ENCODE measurements at regions not wholly inside any gene's neighbourhood (a gene's known extent, or its start where the extent isn't known, plus 50 kb on each side); places are given as distances from the start of the nearest gene placed in this dataset.

- no peaks in the 10 kb centered on the region for H3K36me3 Mint-ChIP-seq
- no peak for ATAC-seq (ENCODE audit: low read depth)
- H3K27ac Mint-ChIP-seq, result no peak overlapping the region
- H3K4me3 Mint-ChIP-seq, result no peak overlapping the region
- no peaks in the 10 kb centered on the region for H3K9me3 Mint-ChIP-seq
- no peak for DNase-seq (ENCODE audit: low spot score in 2 of 2)
- no peaks in the 10 kb centered on the region for H3K27me3 Mint-ChIP-seq
- peaks cover 13% of the 10 kb centered on the region for H3K4me1 Mint-ChIP-seq
Observed at GRCh38 chr5:56525113-56525512, 290.2 kb upstream of the MAP3K1 start.

GRCh38 chr5:56523790-56524575, 290.9 kb upstream of the ANKRD55 start:
- H3K36me3 Mint-ChIP-seq, result no peaks in the 10 kb centered on the region
- DNase-seq (ENCODE audit: low spot score in 2 of 2) (no peak), ATAC-seq (ENCODE audit: low read depth) (no peak)
- H3K27ac Mint-ChIP-seq, result no peak overlapping the region
- H3K4me1 Mint-ChIP-seq, result peaks cover 16% of the 10 kb centered on the region
- no peak overlapping the region for H3K4me3 Mint-ChIP-seq
- H3K9me3 Mint-ChIP-seq, result no peaks in the 10 kb centered on the region
- H3K27me3 Mint-ChIP-seq, result no peaks in the 10 kb centered on the region

- H3K36me3 Mint-ChIP-seq, result no peaks in the 10 kb centered on the region
- ATAC-seq (ENCODE audit: low read depth), result no peak
- no peaks in the 10 kb centered on the region for H3K27me3 Mint-ChIP-seq
- DNase-seq (ENCODE audit: low spot score in 2 of 2), result no peak
- H3K27ac Mint-ChIP-seq, result no peak overlapping the region
- H3K4me1 Mint-ChIP-seq, result peaks cover 15% of the 10 kb centered on the region
- H3K9me3 Mint-ChIP-seq, result no peaks in the 10 kb centered on the region
- no peak overlapping the region for H3K4me3 Mint-ChIP-seq
Observed at GRCh38 chr5:56522960-56523359, 289.8 kb upstream of the ANKRD55 start.

- no peaks in the 10 kb centered on the region for H3K9me3 Mint-ChIP-seq
- H3K27ac Mint-ChIP-seq, result no peak overlapping the region
- no peaks in the 10 kb centered on the region for H3K36me3 Mint-ChIP-seq
- DNase-seq (ENCODE audit: low spot score in 2 of 2) (no peak), ATAC-seq (ENCODE audit: low read depth) (no peak)
- no peak overlapping the region for H3K4me3 Mint-ChIP-seq
- no peaks in the 10 kb centered on the region for H3K27me3 Mint-ChIP-seq
- peaks cover 21% of the 10 kb centered on the region for H3K4me1 Mint-ChIP-seq
Observed at GRCh38 chr5:56522169-56522568, 289.0 kb upstream of the ANKRD55 start.

GRCh38 chr5:56520986-56521730, 288.0 kb upstream of the ANKRD55 start:
- peaks cover 19% of the 10 kb centered on the region for H3K4me1 Mint-ChIP-seq
- H3K27me3 Mint-ChIP-seq, result no peaks in the 10 kb centered on the region
- DNase-seq (ENCODE audit: low spot score in 2 of 2) (no peak), ATAC-seq (ENCODE audit: low read depth) (no peak)
- no peak overlapping the region for H3K4me3 Mint-ChIP-seq
- H3K27ac Mint-ChIP-seq, result no peak overlapping the region
- no peaks in the 10 kb centered on the region for H3K9me3 Mint-ChIP-seq
- no peaks in the 10 kb centered on the region for H3K36me3 Mint-ChIP-seq

GRCh38 chr5:56518820-56519219, 285.7 kb upstream of the ANKRD55 start:
- H3K27me3 Mint-ChIP-seq, result no peaks in the 10 kb centered on the region
- no peaks in the 10 kb centered on the region for H3K36me3 Mint-ChIP-seq
- H3K9me3 Mint-ChIP-seq, result no peaks in the 10 kb centered on the region
- H3K27ac Mint-ChIP-seq, result no peak overlapping the region
- no peak overlapping the region for H3K4me3 Mint-ChIP-seq
- H3K4me1 Mint-ChIP-seq, result peaks cover 18% of the 10 kb centered on the region
- DNase-seq (ENCODE audit: low spot score in 2 of 2) (no peak), ATAC-seq (ENCODE audit: low read depth) (no peak)

- Mint-ChIP-seq H3K36me3 (no peaks in the 10 kb centered on the region), H3K4me3 (no peak overlapping the region), H3K4me1 (peaks cover 27% of the 10 kb centered on the region), H3K9me3 (no peaks in the 10 kb centered on the region), H3K27ac (peak overlapping the region; percentile 7), H3K27me3 (no peaks in the 10 kb centered on the region)
- ATAC-seq (ENCODE audit: low read depth), result no peak
- no peak for DNase-seq (ENCODE audit: low spot score in 2 of 2)
Observed at GRCh38 chr5:56517011-56517416, 283.9 kb upstream of the ANKRD55 start.

- ATAC-seq (ENCODE audit: low read depth), result no peak
- Mint-ChIP-seq H3K4me1 (peaks cover 29% of the 10 kb centered on the region), H3K4me3 (no peak overlapping the region)
Observed at GRCh38 chr5:56516441-56516840, 283.3 kb upstream of the ANKRD55 start.

GRCh38 chr5:56516035-56516434, 282.9 kb upstream of the ANKRD55 start:
- Mint-ChIP-seq H3K4me1 (peaks cover 30% of the 10 kb centered on the region), H3K27me3 (no peaks in the 10 kb centered on the region), H3K27ac (no peak overlapping the region), H3K9me3 (no peaks in the 10 kb centered on the region), H3K4me3 (no peak overlapping the region), H3K36me3 (no peaks in the 10 kb centered on the region)
- no peak for ATAC-seq (ENCODE audit: low read depth)
- DNase-seq (ENCODE audit: low spot score in 2 of 2), result no peak

More at GRCh38 chr5:56516441-56516840, 283.3 kb upstream of the ANKRD55 start:
- Mint-ChIP-seq H3K36me3 (no peaks in the 10 kb centered on the region), H3K27ac (peak overlapping the region; percentile 7), H3K27me3 (no peaks in the 10 kb centered on the region), H3K9me3 (no peaks in the 10 kb centered on the region)
- no peak for DNase-seq (ENCODE audit: low spot score in 2 of 2)

- Mint-ChIP-seq H3K4me1 (peaks cover 25% of the 10 kb centered on the region), H3K4me3 (no peak overlapping the region), H3K9me3 (no peaks in the 10 kb centered on the region), H3K36me3 (no peaks in the 10 kb centered on the region), H3K27me3 (no peaks in the 10 kb centered on the region), H3K27ac (no peak overlapping the region)
- DNase-seq (ENCODE audit: low spot score in 2 of 2) (no peak), ATAC-seq (ENCODE audit: low read depth) (no peak)
Observed at GRCh38 chr5:56515011-56515410, 281.9 kb upstream of the ANKRD55 start.

- Mint-ChIP-seq H3K4me3 (no peak overlapping the region), H3K27me3 (no peaks in the 10 kb centered on the region), H3K27ac (no peak overlapping the region), H3K36me3 (no peaks in the 10 kb centered on the region), H3K4me1 (peaks cover 22% of the 10 kb centered on the region), H3K9me3 (no peaks in the 10 kb centered on the region)
- ATAC-seq (ENCODE audit: low read depth) (no peak), DNase-seq (ENCODE audit: low spot score in 2 of 2) (no peak)
Observed at GRCh38 chr5:56514245-56514644, 281.1 kb upstream of the ANKRD55 start.

- Mint-ChIP-seq H3K4me1 (peaks cover 22% of the 10 kb centered on the region), H3K9me3 (no peaks in the 10 kb centered on the region), H3K27ac (peak overlapping the region; percentile 39), H3K27me3 (no peaks in the 10 kb centered on the region), H3K36me3 (no peaks in the 10 kb centered on the region), H3K4me3 (no peak overlapping the region)
- DNase-seq (ENCODE audit: low spot score in 2 of 2) (no peak), ATAC-seq (ENCODE audit: low read depth) (no peak)
Observed at GRCh38 chr5:56513141-56513540, 280.0 kb upstream of the ANKRD55 start.

- no peak overlapping the region for H3K4me3 Mint-ChIP-seq
- ATAC-seq (ENCODE audit: low read depth) (no peak), DNase-seq (ENCODE audit: low spot score in 2 of 2) (no peak)
- H3K27ac Mint-ChIP-seq, result peak overlapping the region; percentile 39
- H3K27me3 Mint-ChIP-seq, result no peaks in the 10 kb centered on the region
- H3K9me3 Mint-ChIP-seq, result no peaks in the 10 kb centered on the region
- peaks cover 15% of the 10 kb centered on the region for H3K4me1 Mint-ChIP-seq
- no peaks in the 10 kb centered on the region for H3K36me3 Mint-ChIP-seq
Observed at GRCh38 chr5:56512313-56512996, 279.3 kb upstream of the ANKRD55 start.

- no peaks in the 10 kb centered on the region for H3K27me3 Mint-ChIP-seq
- peaks cover 16% of the 10 kb centered on the region for H3K4me1 Mint-ChIP-seq
- H3K27ac Mint-ChIP-seq, result no peak overlapping the region
- ATAC-seq (ENCODE audit: low read depth) (no peak), DNase-seq (ENCODE audit: low spot score in 2 of 2) (no peak)
- H3K9me3 Mint-ChIP-seq, result no peaks in the 10 kb centered on the region
- H3K36me3 Mint-ChIP-seq, result no peaks in the 10 kb centered on the region
- no peak overlapping the region for H3K4me3 Mint-ChIP-seq
Observed at GRCh38 chr5:56511326-56511841, 278.3 kb upstream of the ANKRD55 start.

All from memory B cell (primary cell).